Left cardiac atrium (tissue), 4 donors: ENCODE measurements at regions not wholly inside any gene's neighbourhood (a gene's known extent, or its start where the extent isn't known, plus 50 kb on each side); places are given as distances from the start of the nearest gene placed in this dataset.
"Not testable (repeated sequence)": the region's sequence is repeated elsewhere in the genome, so short reads cannot be mapped to it uniquely, and the experiment has no call there.

Experiments
- ATAC-seq, 2 donors: fragments of 200-7000 bp; cut with Tn5 transposase; one replicate each; pipeline ENCODE4 v1.9.1; 2020; ENCODE audit warnings: mild to moderate bottlenecking in 2 of 2, moderate library complexity in 2 of 2
- DNase-seq: peaks from one replicate; pipeline ENCODE4 v3.0.0-alpha.2; 2020
- intact Hi-C, 2 donors: fragments of 100-400 bp; cut with DNase I; formaldehyde crosslinking; loops; one replicate each; pipeline versions ENCODE4 v1.14.1 to v1.15.1; 2022 to 2023
- donor health status: DM: no; HTN: yes; CAD: no.
- donor health status: DM: no; HTN: yes; CAD: no; lungs with severe emphysema.
- donor health status: DM: yes; HTN: yes; CAD: no.
- donor health status: Dilated cardiomyopathy.

DNA sequence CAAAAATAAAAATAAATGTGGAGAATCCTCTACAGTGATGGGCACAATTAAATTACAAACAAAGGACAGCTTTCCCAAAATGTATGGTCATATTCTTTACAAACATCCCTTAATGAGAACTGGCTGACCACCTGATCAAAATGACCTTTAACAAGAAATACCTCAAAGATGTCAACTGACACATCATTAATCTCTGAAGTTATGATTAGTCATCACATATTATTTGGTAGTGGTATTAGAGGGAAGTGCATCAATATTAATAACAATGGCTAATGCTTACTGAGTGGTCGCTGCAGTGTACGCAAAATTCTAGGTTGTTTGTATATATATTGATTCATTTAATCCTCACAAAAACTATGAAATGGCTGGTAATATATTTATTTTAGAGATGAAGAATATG lies 340.6 kb downstream of the GJA1 start:
- intact Hi-C loops = no loop called here

DNA sequence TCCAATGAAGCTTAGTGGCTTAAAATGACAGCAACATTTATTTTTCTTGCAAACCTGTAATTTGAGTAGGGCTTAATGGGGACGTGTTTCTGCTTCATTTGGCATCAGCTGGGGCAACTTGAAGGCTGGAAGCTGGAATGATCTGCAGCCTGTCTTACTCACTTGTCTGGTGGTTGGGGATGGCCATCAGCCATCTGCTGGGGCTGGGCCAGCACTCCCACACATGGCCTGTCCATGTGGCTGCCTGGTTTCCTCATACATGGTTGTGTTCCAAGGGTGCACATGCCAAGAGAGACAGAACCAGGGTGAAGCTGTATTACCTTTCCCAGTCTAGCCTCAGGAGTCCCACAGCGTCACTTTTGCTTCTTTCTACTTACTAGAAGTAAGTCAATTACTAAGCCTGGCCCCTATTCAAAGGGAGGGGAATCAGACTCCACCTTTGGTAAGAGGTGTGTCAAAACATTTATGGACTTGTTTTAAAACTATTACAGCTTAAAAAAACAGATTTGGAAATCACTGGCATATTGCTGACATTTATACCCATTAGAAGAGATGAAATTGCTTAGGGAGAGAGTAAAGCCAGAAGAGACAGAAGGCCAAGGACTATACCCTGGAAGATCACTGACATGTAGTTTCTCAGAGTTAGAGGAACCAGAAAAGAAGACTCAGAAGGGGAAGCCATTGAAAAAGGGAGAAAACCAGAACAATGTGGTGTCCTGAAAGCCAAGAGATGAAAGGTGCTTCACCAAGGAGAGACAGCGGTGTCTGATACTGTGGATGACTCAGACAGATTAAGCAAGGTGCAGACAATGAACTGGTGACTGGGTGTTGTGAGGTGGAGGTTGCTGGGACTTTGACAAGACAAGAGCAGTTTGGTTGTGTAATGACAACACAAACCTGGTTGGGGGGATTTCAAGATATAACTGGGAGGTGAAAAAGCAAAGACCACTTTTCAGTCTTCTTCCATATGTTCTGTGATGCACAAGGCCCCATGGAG lies 345.2 kb downstream of the GJA1 start:
- intact Hi-C loops = no loop called here
- ATAC-seq = peak; percentile 95 to 96
- DNase-seq = peak; percentile 76

More for the DNA sequence above, 340.6 kb downstream of the GJA1 start:
- ATAC-seq (no peak), DNase-seq (no peak)

DNA sequence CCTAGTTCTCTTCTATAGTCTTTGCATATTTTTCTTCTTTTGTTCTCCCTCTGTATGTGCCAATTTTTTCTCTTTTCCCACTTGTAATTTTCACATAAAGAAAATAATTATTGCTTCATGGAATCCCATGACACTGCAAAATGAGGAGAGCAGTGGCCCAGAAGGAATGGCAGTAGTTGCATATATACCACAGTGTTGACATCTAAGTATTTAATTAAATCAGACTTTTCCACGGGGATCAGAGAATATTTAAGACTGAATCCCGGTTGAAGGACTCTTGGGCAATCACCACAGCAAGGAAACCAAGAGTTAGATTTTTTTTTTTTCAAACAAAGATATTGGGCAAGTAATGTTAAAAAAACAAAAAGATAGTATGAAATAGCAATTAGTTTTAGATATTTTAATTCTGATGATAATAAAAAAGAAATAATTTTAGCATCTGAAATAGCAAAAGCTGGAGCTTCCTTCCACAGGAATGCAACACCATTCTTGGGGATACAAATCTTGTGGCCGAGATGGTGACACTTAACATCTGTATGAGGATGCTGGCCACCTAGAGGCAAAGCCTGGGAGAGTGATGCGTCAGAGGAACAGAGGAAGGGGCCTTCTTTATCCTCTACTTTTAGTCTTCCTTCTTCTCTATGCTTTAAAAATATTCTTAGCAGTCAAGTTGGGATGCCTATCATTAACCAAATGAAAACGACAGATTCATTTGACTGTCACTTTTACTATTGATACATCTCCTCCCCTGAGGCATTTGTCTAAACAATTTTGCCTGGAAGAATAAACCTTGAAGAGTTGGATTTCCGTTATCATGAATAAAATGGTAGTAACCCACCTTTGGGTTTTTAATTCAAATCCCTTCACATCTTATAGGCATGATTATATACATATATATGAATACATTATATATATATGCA lies 356.2 kb downstream of the GJA1 start:
- ATAC-seq (no peak), DNase-seq (no peak)
- intact Hi-C loops = no loop called here

DNA sequence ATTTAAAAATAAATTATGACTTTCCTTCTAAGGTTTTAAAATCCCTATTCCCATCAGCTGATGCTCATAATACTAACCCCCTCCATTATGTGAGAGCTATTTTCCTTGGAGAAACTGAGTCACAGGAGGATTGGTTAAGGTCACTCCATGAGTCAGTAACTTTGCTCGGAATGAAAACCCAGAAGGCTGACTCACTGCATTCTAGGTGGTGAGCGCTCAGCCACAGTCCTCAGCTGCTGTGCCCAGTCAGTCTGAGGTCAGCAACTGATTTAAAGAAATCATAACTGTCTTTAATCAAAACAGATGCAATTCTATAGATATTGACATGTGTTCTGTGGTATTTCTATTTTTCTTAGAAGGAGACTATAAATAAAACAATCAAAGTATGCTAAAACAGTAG lies 359.2 kb downstream of the GJA1 start:
- DNase-seq (no peak), ATAC-seq (peak in 1 of 2 donors; percentile 64)
- intact Hi-C loops = no loop called here

DNA sequence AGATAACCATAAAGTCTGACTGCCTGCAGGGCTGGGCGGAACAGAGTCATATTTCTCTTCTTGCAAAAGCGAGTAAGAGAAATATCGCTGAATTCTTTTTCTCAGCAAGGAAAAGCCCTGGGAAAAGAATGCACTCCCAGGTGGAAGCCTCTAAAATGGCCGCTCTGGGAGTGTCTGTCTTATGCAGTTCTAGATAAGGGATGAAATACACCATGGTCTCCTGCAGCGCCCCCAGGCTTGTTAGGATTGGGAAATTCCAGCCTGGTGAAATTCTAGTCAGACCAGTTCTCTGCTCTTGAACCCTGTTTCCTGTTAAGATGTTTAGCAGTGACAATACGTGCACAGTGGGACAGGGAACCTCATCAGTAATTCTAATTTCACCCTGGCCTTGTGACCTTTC lies 362.2 kb downstream of the GJA1 start:
- DNase-seq, intact Hi-C loops, ATAC-seq: not testable (repeated sequence)

DNA sequence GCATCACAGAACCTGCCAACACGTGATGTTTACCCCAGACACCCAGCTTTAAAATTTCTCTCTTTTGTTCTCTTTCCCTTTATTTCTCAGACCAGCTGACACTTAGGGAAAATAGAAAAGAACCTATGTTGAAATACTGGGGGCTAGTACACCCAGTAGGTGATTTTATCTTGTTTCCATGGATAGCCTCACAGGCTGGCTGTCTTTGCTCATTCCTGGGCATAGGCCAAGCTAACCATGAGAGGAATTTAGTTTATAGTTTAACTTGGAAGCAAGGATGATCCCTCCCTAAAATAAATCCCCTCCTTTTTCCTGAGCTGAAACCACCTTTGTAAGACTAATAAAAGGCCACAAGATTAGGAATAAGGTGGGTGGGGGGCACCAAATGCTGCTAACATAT lies 362.7 kb downstream of the GJA1 start:
- DNase-seq, intact Hi-C loops, ATAC-seq: not testable (repeated sequence)

DNA sequence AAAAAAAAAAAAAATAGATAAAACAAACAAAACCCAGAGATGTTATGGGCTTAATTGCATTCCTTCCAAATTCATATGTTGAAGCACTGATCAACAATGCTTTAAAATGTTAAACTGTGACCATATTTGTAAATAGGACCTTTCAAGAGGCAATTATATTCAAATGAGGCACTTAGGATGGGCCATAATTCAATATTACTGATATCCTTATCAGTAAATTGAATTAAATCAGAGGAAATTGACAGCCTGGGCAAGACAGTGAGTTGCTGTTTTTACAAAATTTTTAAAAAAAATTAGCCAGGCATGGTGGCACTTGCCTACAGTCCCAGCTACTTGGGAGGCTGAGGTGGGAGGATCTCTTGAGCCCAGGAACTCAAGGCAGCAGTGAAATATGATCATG lies 364.1 kb downstream of the GJA1 start:
- intact Hi-C loops = no loop called here
- no peak for DNase-seq
- no peak for ATAC-seq

DNA sequence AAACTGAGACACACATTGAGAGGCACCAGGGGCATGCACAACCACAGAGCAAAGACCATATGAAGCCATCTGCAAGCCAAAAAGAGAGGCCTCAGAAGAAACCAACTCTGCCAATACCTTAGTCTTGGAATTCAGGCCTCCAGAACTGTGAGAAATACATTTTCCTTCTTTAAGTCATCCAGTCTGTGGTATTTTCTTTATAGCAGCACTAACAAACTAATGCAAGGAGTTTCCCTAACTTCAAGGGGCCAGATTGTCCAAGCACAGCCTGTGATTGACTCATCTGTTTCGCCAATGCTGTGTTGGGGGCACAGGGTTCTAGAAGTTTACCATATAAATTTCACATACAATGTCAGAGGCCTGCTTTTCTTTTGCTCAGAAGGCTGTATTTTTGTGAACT lies 364.6 kb downstream of the GJA1 start:
- DNase-seq (no peak), ATAC-seq (no peak)
- intact Hi-C loops = no loop called here

DNA sequence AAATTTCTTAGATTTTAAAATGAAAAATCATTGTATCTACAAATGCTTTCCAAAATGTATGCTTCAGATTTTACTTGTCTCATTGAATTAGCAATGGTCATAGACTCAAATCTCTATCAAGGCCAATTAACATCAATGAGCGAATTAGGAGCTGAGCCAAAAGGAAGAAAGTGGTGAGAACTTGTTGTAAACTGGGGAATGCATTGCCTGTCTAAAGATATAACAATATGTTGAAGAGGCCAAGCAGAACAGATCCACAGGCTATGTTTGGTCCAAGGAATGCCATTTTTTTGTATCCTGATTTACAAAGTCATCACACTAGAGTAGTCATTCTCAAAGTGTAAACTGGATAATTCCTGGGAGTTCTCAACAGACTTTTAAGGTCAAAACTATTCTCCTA lies 370.7 kb downstream of the GJA1 start:
- ATAC-seq (no peak), DNase-seq (no peak)
- intact Hi-C loops = no loop called here

DNA sequence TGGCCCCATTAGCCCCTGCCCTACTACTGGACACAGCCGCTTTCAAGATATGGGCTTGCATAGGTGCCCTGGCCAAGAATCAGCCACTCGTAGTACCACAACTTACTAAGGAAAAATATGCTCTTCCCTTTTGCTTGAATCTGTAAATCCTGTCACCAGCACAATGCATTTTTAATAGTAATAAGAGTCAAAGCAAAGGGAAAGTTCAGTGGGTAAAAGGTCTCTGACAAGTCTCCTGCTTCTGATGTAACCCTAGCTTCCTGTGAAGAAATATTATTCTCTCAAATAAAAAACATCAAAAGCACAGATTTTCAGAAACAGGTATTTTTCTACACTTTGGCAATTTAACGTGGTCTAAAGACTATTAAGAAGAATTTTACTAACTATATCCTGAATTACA lies 373.8 kb downstream of the GJA1 start:
- ATAC-seq = peak in 1 of 2 donors; percentile 41
- DNase-seq = no peak
- intact Hi-C loops = no loop called here

DNA sequence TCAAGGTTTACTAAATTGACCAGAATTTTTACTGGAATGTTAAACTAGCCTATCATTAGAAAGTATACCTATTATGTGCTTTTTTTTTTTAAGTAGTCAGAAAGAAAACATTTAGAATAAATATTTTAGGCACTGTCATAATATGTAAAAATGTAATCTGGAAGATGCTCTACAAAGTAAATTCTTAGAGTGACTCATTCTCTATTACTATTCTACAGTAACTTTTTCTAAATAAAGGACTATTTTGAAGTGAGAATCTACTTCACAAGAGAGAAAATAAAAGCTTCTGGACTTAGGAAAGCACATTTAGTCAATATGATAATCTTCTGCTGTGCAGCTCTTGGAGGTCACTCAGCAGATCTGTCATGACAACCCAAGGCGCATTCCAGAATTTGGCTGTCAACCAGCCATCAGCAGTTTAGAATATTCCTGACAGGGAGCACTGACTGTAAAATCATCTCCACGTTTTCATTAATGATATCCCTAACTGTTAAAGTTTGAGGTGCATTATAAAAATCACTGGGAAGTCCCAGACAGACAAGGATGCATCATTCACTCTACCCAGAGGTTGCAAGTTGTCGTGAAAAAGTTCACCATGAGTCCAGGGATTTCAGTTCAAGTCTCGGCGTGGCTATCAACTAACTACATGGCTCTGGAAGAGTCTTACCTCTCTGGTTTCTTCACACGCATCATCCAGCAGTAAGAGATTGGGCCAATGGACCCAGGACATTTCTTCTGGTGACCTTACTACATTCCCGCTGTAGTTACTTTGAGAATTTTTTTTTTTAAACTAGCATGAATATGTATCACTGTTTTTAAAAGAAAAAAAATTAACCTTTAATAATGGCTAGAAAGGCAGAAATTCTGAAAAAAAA lies 374.9 kb downstream of the GJA1 start:
- intact Hi-C loops = no loop called here
- no peak for ATAC-seq

DNA sequence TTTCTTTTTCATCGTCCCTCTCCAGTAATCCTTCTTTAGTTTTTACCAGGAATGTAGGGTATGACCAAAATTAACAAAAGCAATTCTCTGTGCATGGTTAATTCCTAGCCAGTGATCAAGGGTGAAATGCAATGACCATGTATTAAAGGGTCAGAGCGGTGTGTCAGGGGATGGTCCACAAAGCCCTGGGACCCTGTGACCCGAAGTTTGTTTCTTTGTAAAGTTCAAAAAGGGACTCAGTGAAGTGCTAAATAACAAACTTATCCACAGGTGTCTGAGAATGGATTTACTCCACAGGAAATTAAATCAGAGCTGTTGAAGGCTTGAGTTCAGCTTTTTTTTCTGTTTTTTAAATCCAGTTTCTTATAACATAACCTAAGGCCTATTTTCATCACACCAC lies 375.7 kb downstream of the GJA1 start:
- intact Hi-C loops = no loop called here
- DNase-seq (no peak), ATAC-seq (no peak)

More for the DNA sequence above, 374.9 kb downstream of the GJA1 start:
- no peak for DNase-seq

DNA sequence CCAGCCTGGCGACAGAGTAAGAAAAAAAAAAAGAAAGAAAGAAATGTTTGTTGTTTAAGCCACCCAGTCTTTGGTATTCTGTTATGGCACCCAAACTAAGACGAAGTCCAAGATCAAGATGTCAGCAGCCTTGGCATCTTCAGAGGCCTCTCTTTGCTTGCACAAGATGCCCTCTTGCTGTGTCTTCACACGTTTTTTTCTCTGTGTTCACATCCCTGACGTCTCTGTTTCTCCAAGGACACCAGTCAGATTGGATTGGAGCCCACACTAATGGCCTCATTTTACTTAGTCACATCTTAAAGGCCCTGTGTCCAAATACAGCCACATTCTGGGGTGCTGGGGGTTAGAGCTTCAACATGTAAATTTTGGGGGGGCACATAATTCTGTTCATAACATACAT lies 380.9 kb downstream of the GJA1 start:
- intact Hi-C loops = no loop called here
- ATAC-seq (no peak), DNase-seq (no peak)

DNA sequence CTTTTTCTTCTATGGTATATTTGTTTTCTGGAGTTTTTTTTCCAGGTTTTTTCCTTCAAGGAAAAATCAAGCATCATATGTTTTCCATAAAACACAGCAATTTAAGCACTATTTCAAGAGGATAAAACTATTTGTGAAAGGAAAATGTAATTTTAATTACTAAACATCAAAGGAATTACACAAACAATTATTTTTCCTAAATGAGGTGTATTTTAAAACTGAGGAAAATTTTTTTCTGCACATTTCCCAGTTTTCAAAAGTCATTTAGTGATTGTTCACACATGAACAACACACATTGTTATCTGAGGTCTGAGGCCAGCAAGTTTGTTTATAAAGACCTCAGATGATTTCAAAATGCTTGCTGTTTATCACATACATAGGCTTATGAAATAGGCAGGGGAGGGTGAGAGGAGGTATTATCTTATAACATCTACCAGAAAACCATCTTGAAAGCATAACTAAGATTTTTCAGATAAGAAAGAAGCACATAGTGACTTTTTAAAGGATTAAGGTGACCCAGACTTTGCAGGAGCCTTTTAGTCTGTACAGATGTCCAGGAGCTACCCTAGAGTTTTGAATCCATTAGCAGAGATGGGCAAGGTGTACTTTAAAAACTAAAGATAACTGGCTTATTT lies 381.6 kb downstream of the GJA1 start:
- ATAC-seq (no peak), DNase-seq (no peak)
- intact Hi-C loops = no loop called here

DNA sequence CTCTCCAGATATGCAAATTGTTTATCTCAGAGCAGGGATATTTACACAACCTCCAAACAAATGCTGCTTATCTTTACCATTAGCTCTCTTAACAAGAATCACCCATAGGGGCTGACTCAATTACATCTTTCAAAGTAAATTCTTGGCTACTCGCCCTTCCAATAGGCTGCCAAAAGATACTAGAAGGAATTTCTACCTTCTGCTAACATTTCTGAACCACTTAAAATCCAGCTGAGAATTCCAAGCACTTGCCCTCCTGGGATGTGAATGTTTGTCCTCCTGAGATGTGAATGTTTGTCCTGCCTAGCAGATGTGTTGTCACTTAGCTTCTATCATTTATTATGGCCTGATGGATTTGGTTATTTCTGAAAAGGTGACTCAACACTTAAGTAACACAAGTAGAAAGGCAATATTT lies 388.0 kb downstream of the GJA1 start:
- ATAC-seq = no peak
- intact Hi-C loops = no loop called here
- DNase-seq = no peak

DNA sequence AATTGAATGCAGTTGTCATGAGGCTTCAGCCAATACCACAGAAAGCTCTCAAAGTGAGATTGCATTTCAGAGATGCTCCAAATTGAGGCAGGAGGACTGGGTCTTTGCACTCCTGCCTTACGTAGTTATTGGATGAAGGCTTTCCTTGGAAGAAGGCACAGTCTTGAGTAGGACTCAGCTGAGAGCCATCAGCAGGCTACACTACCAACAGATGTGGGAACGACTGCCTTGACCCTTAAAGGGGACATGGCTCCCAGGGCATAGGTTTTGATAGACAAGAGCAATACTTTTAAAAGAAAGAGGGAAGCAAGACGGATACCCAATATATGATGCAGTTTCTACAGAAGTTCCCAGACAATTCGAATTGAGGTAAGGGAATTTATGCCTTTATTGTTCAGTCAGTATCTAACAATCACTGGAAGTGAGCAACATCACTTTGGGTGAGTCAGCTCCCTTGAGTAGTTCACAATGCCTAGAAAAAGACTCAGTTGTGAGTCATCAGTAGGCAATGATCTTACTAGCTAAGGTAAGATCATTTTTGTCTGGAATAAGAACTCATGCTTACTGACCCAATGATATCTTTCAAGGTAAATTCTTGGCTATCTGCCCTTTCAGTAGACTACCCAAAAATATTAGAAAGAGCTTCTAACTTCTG lies 390.8 kb downstream of the GJA1 start:
- intact Hi-C loops = no loop called here
- DNase-seq = no peak
- ATAC-seq = peak in 1 of 2 donors; percentile 83

DNA sequence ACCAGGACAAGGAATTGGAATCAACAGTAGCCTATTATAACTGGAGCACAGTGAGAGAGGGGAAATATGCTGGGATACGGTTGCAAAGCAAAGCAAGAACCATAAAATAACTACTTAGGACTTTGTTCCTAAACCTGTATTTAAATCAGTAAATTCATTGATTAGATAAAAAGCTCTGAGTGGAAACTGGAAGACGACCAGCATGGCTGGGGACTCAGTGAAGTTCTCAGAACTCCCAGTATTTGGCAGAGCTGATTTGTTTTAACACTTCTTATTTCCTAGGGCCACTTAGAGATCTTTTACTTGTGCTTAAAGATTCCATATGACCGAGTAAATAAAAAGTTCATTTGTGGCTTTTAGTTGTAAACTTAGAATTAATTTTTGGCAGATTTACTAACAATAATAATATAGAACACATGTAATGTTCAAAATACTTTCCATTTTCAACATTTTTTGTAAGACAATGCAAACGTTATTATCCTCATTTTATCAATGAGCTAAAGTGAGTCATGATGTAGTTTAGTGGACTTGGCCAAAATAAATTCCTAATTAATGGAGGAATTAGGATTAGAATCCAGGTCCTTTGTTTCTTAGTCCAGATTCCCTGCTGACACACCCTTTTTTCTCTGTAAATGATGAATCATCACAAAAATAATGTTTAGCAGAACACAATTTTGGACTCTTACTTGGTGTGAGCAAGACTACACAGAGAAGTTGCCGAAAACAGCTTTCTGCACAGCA lies 392.9 kb downstream of the GJA1 start:
- peak in 1 of 2 donors; percentile 76 for ATAC-seq
- DNase-seq = no peak
- intact Hi-C loops = no loop called here
